HepG2 (cell line): ENCODE measurements at regions not wholly inside any gene's neighbourhood (a gene's known extent, or its start where the extent isn't known, plus 50 kb on each side); places are given as distances from the start of the nearest gene placed in this dataset.

ENCODE experiments used
- ATAC-seq: fragments of 200-7000 bp; cut with Tn5 transposase; 3 replicates; pipeline ENCODE4 v1.9.1; 2020; ENCODE audit warnings: mild to moderate bottlenecking, moderate library complexity
- BruUV-seq: library from RNA; stranded (reverse); fragments of 400-500 nt; replicated peaks from 2 replicates; lab custom pipeline; 2021; lab: Mats Ljungman, UMichigan
- CTCF ChIA-PET: fragments of 300-600 bp; formaldehyde crosslinking; extraction: SDS; loops from one replicate; lab custom pipeline; 2021; ENCODE audit warnings: low total read pairs, inconsistent platforms, low intra/inter-chr PET ratio; lab: Yijun Ruan, JAX
- POLR2A ChIA-PET: fragments of 350-600 bp; sonication (Branson Sonifier 250); formaldehyde crosslinking; loops from one replicate; lab custom pipeline; 2020; ENCODE audit warnings: antibody characterized with exemption, inconsistent platforms; lab: Yijun Ruan, JAX
- DNase-seq: peaks from one replicate; pipeline ENCODE4 v3.0.0-alpha.2; 2015; ENCODE audit warnings: low spot score
- FAIRE-seq: peaks from 3 replicates; lab custom pipeline; 2011; peaks lifted over from hg19 to GRCh38; lab: Jason Lieb, UNC
- H2AFZ ChIP-seq: one replicate; pipeline ENCODE4 v1.6.1; 2011; ENCODE audit warnings: low read length, inconsistent platforms
- H3K27ac ChIP-seq: fragments of 300-600 bp; 3 replicates; pipeline ENCODE4 v1.8.0; 2011; ENCODE audit warnings: mixed run types, mild to moderate bottlenecking, mixed read lengths, low read length, inconsistent platforms; ENCODE audit not compliant: insufficient read depth; ENCODE audit errors: extremely low read length
- H3K27me3 ChIP-seq, 2 experiments: fragments of 200-600 bp in 1 of 2; 2 replicates in 1 of 2; 3 replicates in 1 of 2; pipeline versions ENCODE4 v1.6.0 to v1.8.0; 2011; ENCODE audit warnings: low read length in 2 of 2, mild to moderate bottlenecking in 2 of 2, moderate library complexity in 2 of 2, inconsistent platforms in 1 of 2; ENCODE audit not compliant: insufficient read depth in 2 of 2, control insufficient read depth in 1 of 2
- H3K36me3 ChIP-seq, 2 experiments: fragments of 200-600 bp in 1 of 2; replicated peaks in 1 of 2; 2 replicates in 1 of 2; 3 replicates in 1 of 2; pipeline versions ENCODE4 v1.5.1 to v1.8.0; 2011; ENCODE audit warnings: low read length in 2 of 2, inconsistent platforms in 1 of 2; ENCODE audit not compliant: insufficient read depth in 2 of 2, control insufficient read depth in 1 of 2
- H3K4me1 ChIP-seq: 2 replicates; pipeline ENCODE4 v1.5.1; 2012; ENCODE audit warnings: low read length, inconsistent platforms; ENCODE audit not compliant: insufficient read depth
- H3K4me2 ChIP-seq: 2 replicates; pipeline ENCODE4 v1.6.0; 2011; ENCODE audit warnings: low read depth, low read length, inconsistent platforms
- H3K4me3 ChIP-seq, 3 experiments: fragments of 200-600 bp in 1 of 3; sonication (generic), shearing (Covaris generic) in 1 of 3; replicated peaks in 1 of 3; 2 replicates each; pipeline ENCODE4 v1.5.1; 2011 to 2016; ENCODE audit warnings: low read length in 3 of 3, inconsistent platforms in 2 of 3, low read depth in 2 of 3, mild to moderate bottlenecking in 2 of 3, control low read depth in 1 of 3, mixed read lengths in 1 of 3; ENCODE audit not compliant: insufficient read depth in 1 of 3
- H3K79me2 ChIP-seq: one replicate; pipeline ENCODE4 v1.6.1; 2011; ENCODE audit warnings: low read length, inconsistent platforms; ENCODE audit not compliant: insufficient read depth
- H3K9ac ChIP-seq: 2 replicates; pipeline ENCODE4 v1.6.0; 2011; ENCODE audit warnings: mild to moderate bottlenecking, low read depth, low read length, inconsistent platforms; ENCODE audit not compliant: insufficient read depth
- H3K9me3 ChIP-seq: 2 replicates; pipeline ENCODE4 v1.5.1; 2012; ENCODE audit warnings: mild to moderate bottlenecking, low read length
- H4K20me1 ChIP-seq: 2 replicates; pipeline ENCODE4 v1.6.0; 2011; ENCODE audit warnings: inconsistent platforms, mild to moderate bottlenecking, low read length, moderate library complexity; ENCODE audit not compliant: insufficient read depth
- ATF7 ChIP-seq, 2 experiments: fragments of 450-650 bp in 1 of 2; sonication (generic) in 1 of 2; formaldehyde crosslinking in 1 of 2; IDR thresholded peaks; 2 replicates each; pipeline versions ENCODE4 v1.4.0 to v1.6.1; 2016 to 2020; ENCODE audit warnings: antibody characterized with exemption in 1 of 2, mild to moderate bottlenecking in 1 of 2, missing genetic modification reagents in 1 of 2
- CREB1 ChIP-seq, 2 experiments: fragments of 450-650 bp in 1 of 2; IDR thresholded peaks; 2 replicates each; pipeline ENCODE4 v1.6.1; 2016 to 2017; ENCODE audit warnings: control low read depth in 1 of 2, mild to moderate bottlenecking in 1 of 2, missing compliant biosample characterization in 1 of 2, missing genetic modification characterization in 1 of 2
- HMGXB3 ChIP-seq: sonication (generic); formaldehyde crosslinking; IDR thresholded peaks from 2 replicates; pipeline ENCODE4 v1.4.0; 2020; ENCODE audit warnings: missing genetic modification reagents, borderline replicate concordance
- NAIF1 ChIP-seq: sonication (generic); formaldehyde crosslinking; IDR thresholded peaks from 2 replicates; pipeline ENCODE4 v1.5.0; 2020; ENCODE audit warnings: mild to moderate bottlenecking, missing genetic modification reagents, borderline replicate concordance
- NBN ChIP-seq: fragments of 450-650 bp; conservative IDR thresholded peaks from 2 replicates; pipeline ENCODE4 v1.6.1; 2017
- RFXANK ChIP-seq: IDR thresholded peaks from 2 replicates; pipeline ENCODE4 v1.6.1; 2016
- ZBTB1 ChIP-seq: sonication (generic); formaldehyde crosslinking; IDR thresholded peaks from 2 replicates; pipeline ENCODE4 v1.4.0; 2020; ENCODE audit warnings: missing genetic modification reagents, borderline replicate concordance
- ZBTB20 ChIP-seq: sonication (generic); formaldehyde crosslinking; IDR thresholded peaks from 2 replicates; pipeline ENCODE4 v1.8.1; 2023; ENCODE audit warnings: missing genetic modification reagents, low read depth, mild to moderate bottlenecking, borderline replicate concordance
- ZMYM2 ChIP-seq: sonication (generic); formaldehyde crosslinking; IDR thresholded peaks from 2 replicates; pipeline ENCODE4 v1.8.0; 2022; ENCODE audit warnings: mild to moderate bottlenecking, missing genetic modification reagents
- ZNF18 ChIP-seq: sonication (generic); formaldehyde crosslinking; IDR thresholded peaks from 2 replicates; pipeline ENCODE4 v1.8.0; 2022; ENCODE audit warnings: mild to moderate bottlenecking, missing genetic modification reagents; ENCODE audit not compliant: insufficient replicate concordance
- ZNF275 ChIP-seq: sonication (generic); formaldehyde crosslinking; IDR thresholded peaks from 2 replicates; pipeline ENCODE4 v1.8.0; 2022; ENCODE audit warnings: missing genetic modification reagents, mild to moderate bottlenecking, inconsistent platforms, borderline replicate concordance
- ZNF552 ChIP-seq: sonication (generic); formaldehyde crosslinking; IDR thresholded peaks from 2 replicates; pipeline ENCODE4 v1.9.0; 2022; ENCODE audit warnings: missing genetic modification reagents, mild to moderate bottlenecking, borderline replicate concordance
- WGBS: methylation state at CpG from one replicate; pipeline ENCODE4 v1.1.6; 2017; ENCODE audit warnings: low lambda C conversion rate; 5-methylcytosine and 5-hydroxymethylcytosine counted together
- in situ Hi-C: cut with HindIII; loops from 2 replicates; pipeline ENCODE4 v1.10.0; 2017; ENCODE audit warnings: low pct_unique_long_range_greater_than_20kb; ENCODE audit not compliant: extremely low pct_ligation_motif_present
- intact Hi-C: fragments of 100-400 bp; cut with micrococcal nuclease; formaldehyde crosslinking; loops from one replicate; pipeline ENCODE4 v1.10.0; 2022; ENCODE audit not compliant: unreplicated experiment

GRCh38 chr2:83376731-83377130 is 1082.3 kb downstream of the SUCLG1 start:
- POLR2A ChIA-PET: no interaction called here
- BruUV-seq: no TSS peak
- FAIRE-seq (no peak), DNase-seq (no peak), ATAC-seq (no peak)
- H3K9ac ChIP-seq: no peak overlapping the region
- peaks cover 92% of the 10 kb centered on the region for H3K9me3 ChIP-seq
- no peak overlapping the region for H2AFZ ChIP-seq
- TF ChIP-seq CREB1 (IDR thresholded peaks at IDR 0.05): peak; percentile 85
- no peak for TF ChIP-seq CREB1 (CRISPR knock-in tag; IDR thresholded peaks at IDR 0.05)
- no peak for TF ChIP-seq NBN
- peak; percentile 92 for TF ChIP-seq ATF7 (IDR thresholded peaks at IDR 0.05)
- no peak for TF ChIP-seq ATF7 (CRISPR knock-in tag; IDR thresholded peaks at IDR 0.05)
- no peaks in the 10 kb centered on the region for H3K79me2 ChIP-seq
- in situ Hi-C loops: no loop called here
- no peaks in the 10 kb centered on the region for H3K27me3 ChIP-seq
- H3K4me3 ChIP-seq: no peak overlapping the region
- H3K27ac ChIP-seq: no peak overlapping the region
- WGBS: 0% methylated on average over 2 of the region's 2 CpGs
- no peak overlapping the region for H3K4me2 ChIP-seq
- intact Hi-C loops: no loop called here
- no peaks in the 10 kb centered on the region for H3K4me1 ChIP-seq
- H4K20me1 ChIP-seq: no peaks in the 10 kb centered on the region
- no peaks in the 10 kb centered on the region for H3K36me3 ChIP-seq
- CTCF ChIA-PET: no interaction called here

- no peaks in the 10 kb centered on the region for H4K20me1 ChIP-seq
- no peak overlapping the region for H3K4me3 ChIP-seq
- intact Hi-C loops: no loop called here
- no peaks in the 10 kb centered on the region for H3K4me1 ChIP-seq
- ChIA-PET CTCF (no interaction called here), POLR2A (no interaction called here)
- H3K27ac ChIP-seq: no peak overlapping the region
- WGBS: under 1% methylated on average over 2 of the region's 2 CpGs
- FAIRE-seq (no peak), ATAC-seq (no peak), DNase-seq (no peak)
- no peak overlapping the region for H3K9ac ChIP-seq
- H3K27me3 ChIP-seq: no peaks in the 10 kb centered on the region
- BruUV-seq: no TSS peak
- H3K9me3 ChIP-seq: peaks cover 84% of the 10 kb centered on the region
- H3K4me2 ChIP-seq: no peak overlapping the region
- no peaks in the 10 kb centered on the region for H3K36me3 ChIP-seq
- in situ Hi-C loops: no loop called here
- no peak overlapping the region for H2AFZ ChIP-seq
- H3K79me2 ChIP-seq: no peaks in the 10 kb centered on the region
- TF ChIP-seq ZNF18 (no peak), ZNF552 (CRISPR knock-in tag) (no peak), HMGXB3 (CRISPR knock-in tag) (no peak), ZMYM2 (CRISPR knock-in tag) (no peak), ZBTB20 (CRISPR knock-in tag) (no peak), RFXANK (no peak), NAIF1 (CRISPR knock-in tag) (no peak), ZBTB1 (CRISPR knock-in tag) (no peak), ZNF275 (CRISPR knock-in tag) (no peak)
Observed at GRCh38 chr2:83370419-83370762, 1088.7 kb downstream of the SUCLG1 start.
